Erythroblast (primary cell): ENCODE measurements at regions not wholly inside any gene's neighbourhood (a gene's known extent, or its start where the extent isn't known, plus 50 kb on each side); places are given as distances from the start of the nearest gene placed in this dataset.

Source experiments
- GATA1 ChIP-seq: IDR thresholded peaks from 2 replicates; pipeline ENCODE4 v1.6.1; 2011; ENCODE audit warnings: low read depth, mild to moderate bottlenecking, control low read depth, low read length, moderate library complexity
- POLR2A ChIP-seq: IDR thresholded peaks from 2 replicates; pipeline ENCODE4 v1.6.1; 2011; ENCODE audit warnings: mild to moderate bottlenecking, low read length

DNA sequence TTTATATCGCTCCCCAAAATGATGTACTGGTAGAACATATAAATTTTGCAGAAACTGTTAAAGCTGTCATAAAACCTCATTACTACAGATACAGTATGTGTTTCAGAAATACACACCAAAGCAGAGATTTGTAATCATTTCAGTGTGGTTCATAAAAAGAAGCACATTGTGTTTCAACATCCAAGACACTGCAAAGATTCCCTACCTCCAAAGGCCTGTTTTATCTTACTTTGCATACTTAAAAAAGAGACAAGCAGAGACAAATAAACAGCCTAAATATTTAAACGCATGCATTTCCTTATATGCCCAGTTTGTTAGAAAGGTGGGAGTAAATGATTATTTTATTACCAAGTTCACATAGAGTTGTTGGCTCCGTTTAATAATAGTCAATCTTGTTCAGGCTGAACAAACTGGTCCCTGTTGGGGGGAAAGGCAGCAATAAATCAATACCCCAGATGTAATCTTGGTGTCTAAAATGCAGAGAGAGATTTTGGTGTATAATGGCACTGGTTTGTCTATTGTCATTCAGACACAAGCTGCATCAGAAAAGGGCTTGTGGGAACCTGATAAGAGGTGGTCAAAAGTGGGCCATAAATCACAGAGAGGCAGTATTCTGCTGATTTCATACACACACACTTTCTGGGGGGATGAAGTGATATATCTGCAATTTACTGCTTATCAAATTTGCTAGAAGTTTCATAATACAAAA, 321.4 kb upstream of the ETAA1 start:
- TF ChIP-seq POLR2A (no peak), GATA1 (no peak)
